Spleen (tissue), 7 donors: ENCODE measurements at regions not wholly inside any gene's neighbourhood (a gene's known extent, or its start where the extent isn't known, plus 50 kb on each side); places are given as distances from the start of the nearest gene placed in this dataset.

Experiments
- POLR2A ChIP-seq, 3 donors: fragments of 450-650 bp; IDR thresholded peaks; one replicate each; pipeline ENCODE4 v1.5.1; 2017; ENCODE audit warnings: antibody characterized with exemption in 3 of 3, mild to moderate bottlenecking in 1 of 3
- POLR2AphosphoS5 ChIP-seq, 3 donors: sonication (generic); formaldehyde crosslinking; IDR thresholded peaks; one replicate each; pipeline ENCODE4 v1.5.1; 2017; ENCODE audit warnings: antibody characterized with exemption in 3 of 3
- TF ChIP-seq, protein P1 (sequence below), 11 experiments: fragments of 200-600 bp in 7 of 11; fragments of 450-650 bp in 4 of 11; sonication (generic) in 4 of 11; IDR thresholded peaks in 8 of 11; conservative IDR thresholded peaks in 3 of 11; 1 replicate in 7 of 11; 2 replicates in 4 of 11; pipeline versions ENCODE4 v1.4.0 to v1.8.0; 2016 to 2021; ENCODE audit warnings: antibody characterized with exemption in 11 of 11, inconsistent platforms in 4 of 11, mild to moderate bottlenecking in 1 of 11
- donor health status: DM: no; HTN: no; CAD: no; lungs with moderate emphysema.
- donor health status: DM: no; HTN: no; CAD: no.
- donor health status: DM: no; HTN: no; CAD: no.

DNA sequence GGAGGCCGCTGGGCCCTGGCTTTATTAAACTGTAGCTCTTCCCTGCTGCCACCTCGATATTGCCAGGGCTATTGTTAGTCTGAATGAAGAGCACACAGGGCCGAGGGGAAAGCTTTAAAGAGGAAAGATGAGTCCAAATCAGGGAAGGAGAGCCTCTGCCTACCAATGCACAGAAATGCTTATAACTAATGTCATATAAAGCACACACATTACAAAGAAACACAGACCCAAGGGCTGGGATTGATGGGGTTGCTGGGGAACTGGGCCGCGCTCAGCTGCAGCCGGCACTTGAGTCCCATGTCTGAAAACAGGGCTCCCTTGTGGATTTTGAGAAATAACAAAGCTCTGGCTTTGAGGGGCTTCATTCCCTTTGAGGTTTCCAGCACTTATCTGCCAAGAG, 232.6 kb downstream of the CD83 start:
- TF ChIP-seq, protein P1, sequence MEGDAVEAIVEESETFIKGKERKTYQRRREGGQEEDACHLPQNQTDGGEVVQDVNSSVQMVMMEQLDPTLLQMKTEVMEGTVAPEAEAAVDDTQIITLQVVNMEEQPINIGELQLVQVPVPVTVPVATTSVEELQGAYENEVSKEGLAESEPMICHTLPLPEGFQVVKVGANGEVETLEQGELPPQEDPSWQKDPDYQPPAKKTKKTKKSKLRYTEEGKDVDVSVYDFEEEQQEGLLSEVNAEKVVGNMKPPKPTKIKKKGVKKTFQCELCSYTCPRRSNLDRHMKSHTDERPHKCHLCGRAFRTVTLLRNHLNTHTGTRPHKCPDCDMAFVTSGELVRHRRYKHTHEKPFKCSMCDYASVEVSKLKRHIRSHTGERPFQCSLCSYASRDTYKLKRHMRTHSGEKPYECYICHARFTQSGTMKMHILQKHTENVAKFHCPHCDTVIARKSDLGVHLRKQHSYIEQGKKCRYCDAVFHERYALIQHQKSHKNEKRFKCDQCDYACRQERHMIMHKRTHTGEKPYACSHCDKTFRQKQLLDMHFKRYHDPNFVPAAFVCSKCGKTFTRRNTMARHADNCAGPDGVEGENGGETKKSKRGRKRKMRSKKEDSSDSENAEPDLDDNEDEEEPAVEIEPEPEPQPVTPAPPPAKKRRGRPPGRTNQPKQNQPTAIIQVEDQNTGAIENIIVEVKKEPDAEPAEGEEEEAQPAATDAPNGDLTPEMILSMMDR (IDR thresholded peaks at IDR 0.05 in 8 of 11, conservative IDR thresholded peaks at IDR 0.05 in 3 of 11), result no peak
- TF ChIP-seq POLR2A (IDR thresholded peaks at IDR 0.05) (no peak), POLR2AphosphoS5 (IDR thresholded peaks at IDR 0.05) (no peak)
